ENCODE measurements at regions not wholly inside any gene's neighbourhood (a gene's known extent, or its start where the extent isn't known, plus 50 kb on each side); places are given as distances from the start of the nearest gene placed in this dataset.

DNA sequence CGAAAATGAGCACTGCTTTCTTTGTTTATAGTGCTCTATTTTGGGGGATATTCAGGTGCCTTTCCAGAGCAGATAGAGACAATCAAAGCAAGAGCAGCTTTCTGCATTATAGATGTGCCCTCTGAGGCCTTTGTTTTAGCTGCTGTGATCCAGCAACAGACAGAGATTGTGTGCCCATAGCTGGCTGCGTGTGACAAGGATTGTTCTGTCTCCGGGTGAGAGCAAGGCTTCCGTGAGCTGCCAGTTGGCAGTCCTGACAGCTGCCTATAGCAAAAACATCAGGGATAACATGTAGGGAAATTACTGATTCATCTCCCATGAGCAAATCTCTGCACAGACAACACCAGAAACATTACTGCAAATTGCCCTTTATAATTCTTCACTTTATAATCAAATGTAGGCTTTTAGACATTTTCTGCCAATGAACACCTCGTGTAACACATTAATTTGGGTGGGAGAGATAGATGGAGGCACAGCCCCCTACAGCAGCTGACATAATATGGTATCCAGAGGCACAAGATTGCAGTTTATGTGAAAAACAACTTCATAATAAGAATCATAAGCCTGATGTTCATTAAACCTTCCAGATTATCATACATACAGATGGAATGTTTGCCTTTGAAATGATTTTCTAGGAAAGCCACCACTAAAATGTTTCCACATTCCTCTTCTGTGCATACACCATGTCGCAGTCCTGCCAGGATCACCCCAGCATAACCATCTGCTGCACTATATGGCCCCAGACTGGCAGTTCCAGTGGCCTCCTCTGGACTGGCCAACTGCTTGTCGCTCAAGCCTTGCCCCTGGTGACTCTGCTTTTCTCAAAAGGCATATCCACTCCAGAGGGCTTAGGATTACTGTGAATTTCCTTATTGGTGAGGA, 131.2 kb downstream of the TRIB2 start:
- TF ChIP-seq, protein P1, sequence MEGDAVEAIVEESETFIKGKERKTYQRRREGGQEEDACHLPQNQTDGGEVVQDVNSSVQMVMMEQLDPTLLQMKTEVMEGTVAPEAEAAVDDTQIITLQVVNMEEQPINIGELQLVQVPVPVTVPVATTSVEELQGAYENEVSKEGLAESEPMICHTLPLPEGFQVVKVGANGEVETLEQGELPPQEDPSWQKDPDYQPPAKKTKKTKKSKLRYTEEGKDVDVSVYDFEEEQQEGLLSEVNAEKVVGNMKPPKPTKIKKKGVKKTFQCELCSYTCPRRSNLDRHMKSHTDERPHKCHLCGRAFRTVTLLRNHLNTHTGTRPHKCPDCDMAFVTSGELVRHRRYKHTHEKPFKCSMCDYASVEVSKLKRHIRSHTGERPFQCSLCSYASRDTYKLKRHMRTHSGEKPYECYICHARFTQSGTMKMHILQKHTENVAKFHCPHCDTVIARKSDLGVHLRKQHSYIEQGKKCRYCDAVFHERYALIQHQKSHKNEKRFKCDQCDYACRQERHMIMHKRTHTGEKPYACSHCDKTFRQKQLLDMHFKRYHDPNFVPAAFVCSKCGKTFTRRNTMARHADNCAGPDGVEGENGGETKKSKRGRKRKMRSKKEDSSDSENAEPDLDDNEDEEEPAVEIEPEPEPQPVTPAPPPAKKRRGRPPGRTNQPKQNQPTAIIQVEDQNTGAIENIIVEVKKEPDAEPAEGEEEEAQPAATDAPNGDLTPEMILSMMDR (IDR thresholded peaks at IDR 0.05): no peak
- no peak for TF ChIP-seq POLR2A (IDR thresholded peaks at IDR 0.05)

Measured in heart left ventricle (tissue), 13 donors.